GM18951 (cell line): ENCODE measurements at regions not wholly inside any gene's neighbourhood (a gene's known extent, or its start where the extent isn't known, plus 50 kb on each side); places are given as distances from the start of the nearest gene placed in this dataset.
"Not testable (repeated sequence)": the region's sequence is repeated elsewhere in the genome, so short reads cannot be mapped to it uniquely, and the experiment has no call there.

Experiments used
- POLR2A ChIP-seq: IDR thresholded peaks from 4 replicates; pipeline ENCODE4 v1.6.1; 2011; ENCODE audit warnings: mild to moderate bottlenecking; ENCODE audit not compliant: insufficient read length, insufficient read depth; ENCODE audit errors: extremely low read depth
- in situ Hi-C: fragments of 300-500 bp; cut with MboI; formaldehyde crosslinking; loops from one replicate; pipeline ENCODE4 v1.12.0; 2022; ENCODE audit warnings: low sequenced_read_pairs, mixed read lengths, inconsistent platforms; ENCODE audit not compliant: unreplicated experiment

DNA sequence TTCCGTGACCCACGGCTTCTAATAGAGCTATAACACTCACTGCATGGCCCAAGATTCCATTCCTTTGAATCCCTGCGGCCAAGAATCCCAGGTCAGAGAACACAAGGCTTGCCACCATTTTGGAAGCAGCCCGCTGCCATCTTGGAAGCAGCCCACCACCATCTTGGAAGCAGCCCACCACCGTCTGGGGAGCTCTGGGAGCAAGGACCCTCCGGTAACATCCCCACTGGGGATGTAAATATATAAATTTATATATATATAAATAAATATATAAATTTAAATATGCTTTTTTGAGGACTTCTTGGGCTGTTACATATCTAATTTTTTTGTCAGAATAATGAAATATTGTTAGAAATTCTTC is 122.4 kb downstream of the FAM170A start:
- in situ Hi-C loops: no loop called here

GRCh38 chr5:119752921-119753886 is 123.8 kb downstream of the FAM170A start:
- TF ChIP-seq POLR2A: no peak
- in situ Hi-C loops: no loop called here

More for the DNA sequence above, 122.4 kb downstream of the FAM170A start:
- no peak for TF ChIP-seq POLR2A

DNA sequence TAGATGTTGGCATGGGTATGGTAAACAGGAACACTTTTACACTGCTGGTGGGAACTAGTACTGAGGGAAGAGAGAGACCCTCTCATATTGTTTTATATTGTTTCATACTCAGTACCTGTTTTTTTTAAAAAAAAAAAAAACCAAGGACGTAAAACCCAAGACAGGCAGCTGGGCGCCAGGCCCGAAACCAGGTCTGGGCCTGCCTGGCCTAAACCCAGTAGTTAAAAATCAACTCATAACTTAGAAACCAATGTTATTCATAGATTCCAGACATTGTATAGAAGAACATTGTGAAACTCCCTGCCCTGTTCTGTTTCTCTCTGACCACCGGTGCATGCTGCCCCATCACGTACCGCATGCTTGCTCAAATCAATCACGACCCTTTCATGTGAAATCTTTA is 125.5 kb downstream of the FAM170A start:
- in situ Hi-C loops: not testable (repeated sequence)

DNA sequence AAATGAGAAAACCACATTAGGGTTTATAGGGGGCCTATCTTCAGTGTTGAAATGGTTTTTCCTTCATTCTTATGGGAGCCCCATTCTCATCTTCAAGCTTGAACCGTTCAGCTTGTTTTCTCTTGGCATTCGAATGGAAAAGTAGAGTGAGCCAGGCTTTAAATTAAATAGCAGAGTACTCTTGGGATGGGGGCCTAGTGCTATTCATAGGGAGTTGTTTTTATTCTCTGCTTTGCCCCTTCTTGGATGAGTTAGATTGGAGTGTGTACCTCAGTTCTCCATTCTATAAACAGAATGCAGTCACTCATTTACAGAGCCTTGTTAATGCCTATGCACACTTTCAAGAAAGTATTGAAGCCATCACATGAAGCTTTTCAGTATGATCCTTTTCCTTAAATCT is 127.9 kb downstream of the FAM170A start:
- in situ Hi-C loops: no loop called here
- TF ChIP-seq POLR2A: no peak

- in situ Hi-C loops: not testable (repeated sequence)
These were observed 140.6 kb downstream of the FAM170A start for GRCh38 chr5:119769695-119770693.

DNA sequence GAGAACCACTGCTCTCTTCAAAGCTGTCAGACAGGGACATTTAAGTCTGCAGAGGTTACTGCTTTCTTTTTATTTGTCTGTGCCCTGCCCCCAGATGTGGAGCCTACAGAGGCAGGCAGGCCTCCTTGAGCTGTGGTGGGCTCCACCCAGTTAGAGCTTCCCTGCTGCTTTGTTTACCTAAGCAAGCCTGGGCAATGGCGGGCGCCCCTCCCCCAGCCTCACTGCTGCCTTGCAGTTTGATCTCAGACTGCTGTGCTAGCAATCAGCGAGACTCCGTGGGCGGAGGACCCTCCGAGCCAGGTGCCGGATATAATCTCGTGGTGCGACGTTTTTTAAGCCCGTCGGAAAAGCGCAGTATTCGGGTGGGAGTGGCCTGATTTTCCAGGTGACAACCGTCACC is 150.8 kb downstream of the FAM170A start:
- in situ Hi-C loops: not testable (repeated sequence)

GRCh38 chr5:119785057-119785456 is 155.7 kb downstream of the FAM170A start:
- in situ Hi-C loops: no loop called here
- TF ChIP-seq POLR2A: no peak

GRCh38 chr5:119789406-119790117 is 160.2 kb downstream of the FAM170A start:
- TF ChIP-seq POLR2A: no peak
- in situ Hi-C loops: no loop called here

- no peak for TF ChIP-seq POLR2A
- in situ Hi-C loops: no loop called here
These were observed 162.9 kb downstream of the FAM170A start for GRCh38 chr5:119792161-119792799.

GRCh38 chr5:119795768-119796167 is 166.4 kb downstream of the FAM170A start:
- in situ Hi-C loops: no loop called here

DNA sequence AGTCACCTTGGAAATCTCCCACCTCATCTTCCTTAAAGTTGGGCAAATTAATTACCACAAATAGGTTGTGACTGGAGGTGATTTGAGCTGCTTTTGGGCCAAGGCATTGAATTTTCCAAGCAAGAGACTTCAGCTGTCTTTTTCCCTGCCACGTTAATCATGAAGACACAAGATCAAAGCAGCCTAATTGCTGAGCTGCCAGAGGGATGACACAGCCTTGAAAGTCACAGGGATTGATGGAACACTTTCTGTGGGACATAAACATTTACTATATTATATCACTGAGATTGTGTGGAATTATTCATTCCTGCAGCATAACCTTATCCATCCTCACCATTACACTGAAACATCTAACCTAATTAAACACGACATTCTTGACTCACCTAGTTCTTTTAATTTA is 172.2 kb downstream of the FAM170A start:
- no peak for TF ChIP-seq POLR2A
- in situ Hi-C loops: no loop called here

More at GRCh38 chr5:119795768-119796167, 166.4 kb downstream of the FAM170A start:
- TF ChIP-seq POLR2A: no peak

- no peak for TF ChIP-seq POLR2A
- in situ Hi-C loops: no loop called here
These were observed 178.7 kb downstream of the FAM170A start for GRCh38 chr5:119808024-119808423.

DNA sequence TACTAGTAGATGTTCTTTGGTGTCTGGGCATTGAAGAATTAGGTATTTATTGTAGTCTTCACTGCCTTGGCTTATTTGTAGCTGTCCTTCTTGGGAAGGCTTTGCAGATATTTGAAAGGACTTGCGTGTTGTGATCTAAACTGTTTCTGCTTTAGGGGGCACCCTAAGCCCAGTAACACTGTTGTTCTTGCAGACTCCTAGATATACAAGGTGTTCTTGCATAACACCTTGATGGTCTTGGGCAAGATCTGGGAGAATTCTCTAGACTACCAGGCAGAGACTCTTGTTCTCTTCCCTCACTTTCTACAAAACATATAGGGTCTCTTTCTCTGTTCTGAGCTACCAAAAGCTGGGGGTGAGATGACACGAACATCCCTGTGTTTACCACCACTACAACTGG is 179.1 kb downstream of the FAM170A start:
- no peak for TF ChIP-seq POLR2A
- in situ Hi-C loops: no loop called here
